ENCODE measurements at regions not wholly inside any gene's neighbourhood (a gene's known extent, or its start where the extent isn't known, plus 50 kb on each side); places are given as distances from the start of the nearest gene placed in this dataset.
A peak's percentile ranks its signal among the peaks of the same experiment; 100 is the strongest.

DNA sequence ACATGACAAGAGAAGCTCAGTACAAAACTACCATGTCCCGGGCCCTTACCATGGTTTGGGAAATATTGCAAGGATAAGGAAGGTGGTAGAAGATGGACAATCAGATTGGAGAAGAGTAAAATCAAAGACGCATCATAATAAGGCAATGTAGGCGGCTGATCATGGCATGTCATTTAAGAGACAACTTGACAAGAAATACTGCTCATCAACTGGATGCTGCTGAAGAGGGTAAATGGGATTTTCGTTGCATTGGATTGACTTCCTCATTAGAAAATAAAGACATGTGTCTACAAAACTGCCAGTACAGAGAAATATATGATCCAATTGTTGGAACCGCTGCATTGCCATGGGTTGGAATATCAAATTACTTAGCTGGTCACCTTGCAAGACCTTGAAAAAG is 238.3 kb upstream of the NCKAP5 start:
- Histone ChIP-seq H2AFZ (ENCODE audit: low read length) (no peak overlapping the region), H3K36me3 (ENCODE audit: control insufficient read depth, insufficient read depth, low read length) (no peaks in the 10 kb centered on the region), H4K20me1 (ENCODE audit: control insufficient read depth, extremely low read depth, insufficient read depth, low read length) (no peaks in the 10 kb centered on the region), H3K9me3 (ENCODE audit: control insufficient read depth, insufficient read depth, low read depth, low read length) (no peaks in the 10 kb centered on the region), H3K4me1 (ENCODE audit: control insufficient read depth, extremely low read depth, insufficient read depth, low read length) (no peaks in the 10 kb centered on the region), H3K4me2 (ENCODE audit: extremely low read depth, insufficient read depth, low read length) (no peak overlapping the region), H3K27me3 (ENCODE audit: control insufficient read depth, insufficient read depth, low read length) (no peaks in the 10 kb centered on the region), H3K9ac (ENCODE audit: insufficient read depth, low read length) (no peak overlapping the region), H3K79me2 (ENCODE audit: control insufficient read depth, insufficient read depth, low read length) (no peaks in the 10 kb centered on the region), H3K27ac (ENCODE audit: insufficient read depth, low read length) (no peak overlapping the region), H3K4me3 (replicated peaks in 1 of 4; ENCODE audit: control extremely low read depth in 1 of 4, insufficient read depth in 1 of 4, low read depth in 3 of 4, low read length in 4 of 4) (no peak overlapping the region)
- TF ChIP-seq, protein P1, sequence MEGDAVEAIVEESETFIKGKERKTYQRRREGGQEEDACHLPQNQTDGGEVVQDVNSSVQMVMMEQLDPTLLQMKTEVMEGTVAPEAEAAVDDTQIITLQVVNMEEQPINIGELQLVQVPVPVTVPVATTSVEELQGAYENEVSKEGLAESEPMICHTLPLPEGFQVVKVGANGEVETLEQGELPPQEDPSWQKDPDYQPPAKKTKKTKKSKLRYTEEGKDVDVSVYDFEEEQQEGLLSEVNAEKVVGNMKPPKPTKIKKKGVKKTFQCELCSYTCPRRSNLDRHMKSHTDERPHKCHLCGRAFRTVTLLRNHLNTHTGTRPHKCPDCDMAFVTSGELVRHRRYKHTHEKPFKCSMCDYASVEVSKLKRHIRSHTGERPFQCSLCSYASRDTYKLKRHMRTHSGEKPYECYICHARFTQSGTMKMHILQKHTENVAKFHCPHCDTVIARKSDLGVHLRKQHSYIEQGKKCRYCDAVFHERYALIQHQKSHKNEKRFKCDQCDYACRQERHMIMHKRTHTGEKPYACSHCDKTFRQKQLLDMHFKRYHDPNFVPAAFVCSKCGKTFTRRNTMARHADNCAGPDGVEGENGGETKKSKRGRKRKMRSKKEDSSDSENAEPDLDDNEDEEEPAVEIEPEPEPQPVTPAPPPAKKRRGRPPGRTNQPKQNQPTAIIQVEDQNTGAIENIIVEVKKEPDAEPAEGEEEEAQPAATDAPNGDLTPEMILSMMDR (conservative IDR thresholded peaks at IDR 0.05 in 1 of 2, IDR thresholded peaks at IDR 0.05 in 1 of 2; ENCODE audit: low read depth in 1 of 2, low read length in 2 of 2) = no peak
- TF ChIP-seq EZH2 (IDR thresholded peaks at IDR 0.05; ENCODE audit: low read length, missing control alignments) = no peak
- DNase-seq (ENCODE audit: low read depth in 2 of 2) = no peak

DNA sequence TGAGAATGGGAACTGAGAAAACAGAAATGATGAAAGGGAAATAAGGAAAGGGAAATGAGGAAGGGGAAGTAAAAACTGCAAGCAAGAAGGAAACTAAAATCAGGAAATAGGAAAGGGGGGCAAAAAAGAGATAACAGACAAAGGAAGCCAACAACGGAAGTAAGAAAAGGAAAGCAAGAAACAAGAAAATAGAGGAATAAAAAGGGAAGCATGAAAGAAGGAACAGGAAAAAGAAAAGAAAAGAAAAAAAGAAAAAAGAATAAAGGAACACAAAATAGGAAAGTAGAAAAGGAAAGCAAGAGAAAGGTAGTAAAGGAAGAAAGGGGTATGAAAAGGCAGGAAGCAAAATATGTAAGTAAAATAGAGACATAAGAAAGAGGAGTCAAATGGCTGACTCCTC is 241.2 kb upstream of the NCKAP5 start:
- Histone ChIP-seq H3K27ac (ENCODE audit: insufficient read depth, low read length) (no peak overlapping the region), H3K79me2 (ENCODE audit: control insufficient read depth, insufficient read depth, low read length) (no peaks in the 10 kb centered on the region), H4K20me1 (ENCODE audit: control insufficient read depth, extremely low read depth, insufficient read depth, low read length) (no peaks in the 10 kb centered on the region), H3K27me3 (ENCODE audit: control insufficient read depth, insufficient read depth, low read length) (no peaks in the 10 kb centered on the region), H2AFZ (ENCODE audit: low read length) (no peak overlapping the region), H3K36me3 (ENCODE audit: control insufficient read depth, insufficient read depth, low read length) (no peaks in the 10 kb centered on the region), H3K9me3 (ENCODE audit: control insufficient read depth, insufficient read depth, low read depth, low read length) (no peaks in the 10 kb centered on the region), H3K4me1 (ENCODE audit: control insufficient read depth, extremely low read depth, insufficient read depth, low read length) (peaks cover 5% of the 10 kb centered on the region), H3K9ac (ENCODE audit: insufficient read depth, low read length) (no peak overlapping the region), H3K4me3 (replicated peaks in 1 of 4; ENCODE audit: control extremely low read depth in 1 of 4, insufficient read depth in 1 of 4, low read depth in 3 of 4, low read length in 4 of 4) (no peak overlapping the region), H3K4me2 (ENCODE audit: extremely low read depth, insufficient read depth, low read length) (no peak overlapping the region)
- DNase-seq (ENCODE audit: low read depth in 2 of 2) = no peak
- no peak for TF ChIP-seq EZH2 (IDR thresholded peaks at IDR 0.05; ENCODE audit: low read length, missing control alignments)
- TF ChIP-seq, protein P1 (conservative IDR thresholded peaks at IDR 0.05 in 1 of 2, IDR thresholded peaks at IDR 0.05 in 1 of 2; ENCODE audit: low read depth in 1 of 2, low read length in 2 of 2) = no peak

DNA sequence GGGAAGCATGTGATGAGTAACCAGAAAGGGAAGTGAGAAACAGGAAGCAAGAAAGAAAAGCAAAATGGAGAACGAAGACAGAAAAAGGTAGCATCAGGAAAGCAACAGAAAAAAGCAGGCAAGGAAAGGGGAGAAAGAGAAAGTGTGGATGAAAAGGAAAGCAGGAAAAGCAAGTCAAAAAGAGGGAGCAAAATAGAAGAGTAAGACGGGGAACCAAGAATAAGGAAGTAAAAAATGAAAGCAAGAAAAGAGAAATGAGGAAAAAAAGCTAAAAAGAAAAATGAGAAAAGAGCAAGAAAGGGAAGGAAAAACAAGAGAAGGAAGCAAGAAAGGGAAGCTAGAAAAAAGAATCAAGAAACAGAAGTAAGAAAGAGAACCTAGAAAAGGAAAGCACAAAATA is 242.3 kb upstream of the NCKAP5 start:
- no peak overlapping the region for H3K4me2 ChIP-seq (ENCODE audit: extremely low read depth, insufficient read depth, low read length)
- H3K4me3 ChIP-seq (replicated peaks in 1 of 4; ENCODE audit: control extremely low read depth in 1 of 4, insufficient read depth in 1 of 4, low read depth in 3 of 4, low read length in 4 of 4) = no peak overlapping the region
- no peak for TF ChIP-seq EZH2 (IDR thresholded peaks at IDR 0.05; ENCODE audit: low read length, missing control alignments)
- TF ChIP-seq, protein P1 (conservative IDR thresholded peaks at IDR 0.05 in 1 of 2, IDR thresholded peaks at IDR 0.05 in 1 of 2; ENCODE audit: low read depth in 1 of 2, low read length in 2 of 2) = no peak
- H3K27me3 ChIP-seq (ENCODE audit: control insufficient read depth, insufficient read depth, low read length) = no peaks in the 10 kb centered on the region
- no peaks in the 10 kb centered on the region for H4K20me1 ChIP-seq (ENCODE audit: control insufficient read depth, extremely low read depth, insufficient read depth, low read length)
- H3K9me3 ChIP-seq (ENCODE audit: control insufficient read depth, insufficient read depth, low read depth, low read length) = no peaks in the 10 kb centered on the region
- no peaks in the 10 kb centered on the region for H3K36me3 ChIP-seq (ENCODE audit: control insufficient read depth, insufficient read depth, low read length)
- no peak for DNase-seq (ENCODE audit: low read depth in 2 of 2)
- H2AFZ ChIP-seq (ENCODE audit: low read length) = peak overlapping the region; percentile 37
- H3K79me2 ChIP-seq (ENCODE audit: control insufficient read depth, insufficient read depth, low read length) = no peaks in the 10 kb centered on the region
- no peak overlapping the region for H3K9ac ChIP-seq (ENCODE audit: insufficient read depth, low read length)
- H3K27ac ChIP-seq (ENCODE audit: insufficient read depth, low read length) = no peak overlapping the region
- peaks cover 8% of the 10 kb centered on the region for H3K4me1 ChIP-seq (ENCODE audit: control insufficient read depth, extremely low read depth, insufficient read depth, low read length)
